Adrenal gland (tissue), 9 donors: ENCODE measurements at regions not wholly inside any gene's neighbourhood (a gene's known extent, or its start where the extent isn't known, plus 50 kb on each side); places are given as distances from the start of the nearest gene placed in this dataset.

ENCODE experiments used
- DNase-seq, 7 donors: peaks; one replicate each; pipeline ENCODE4 v3.0.0-alpha.2; 2019 to 2020
- H3K27ac ChIP-seq, 5 donors: fragments of 200-600 bp; sonication (generic) in 4 of 5; 1 replicate in 3 of 5; 2 replicates in 2 of 5; pipeline versions ENCODE4 v1.5.1 to v1.8.0; 2016 to 2020; ENCODE audit warnings: mild to moderate bottlenecking in 1 of 5
- H3K27me3 ChIP-seq: fragments of 200-600 bp; 2 replicates; pipeline ENCODE4 v1.8.0; 2021
- H3K36me3 ChIP-seq, 2 donors: fragments of 200-600 bp; replicated peaks in 1 of 2; 1 replicate in 1 of 2; 2 replicates in 1 of 2; pipeline versions ENCODE4 v1.5.1 to v1.8.0; 2018 to 2022
- H3K4me1 ChIP-seq, 2 donors: fragments of 200-600 bp; replicated peaks in 1 of 2; 1 replicate in 1 of 2; 2 replicates in 1 of 2; pipeline versions ENCODE4 v1.5.1 to v1.8.0; 2018 to 2021
- H3K4me3 ChIP-seq, 4 donors: fragments of 200-600 bp; sonication (generic) in 3 of 4; one replicate each; pipeline ENCODE4 v1.5.1; 2016 to 2018
- H3K9me3 ChIP-seq, 3 donors: fragments of 200-600 bp; sonication (generic) in 1 of 3; replicated peaks in 1 of 3; 1 replicate in 2 of 3; 2 replicates in 1 of 3; pipeline versions ENCODE4 v1.5.1 to v1.8.0; 2016 to 2021
- POLR2A ChIP-seq, 2 donors: fragments of 450-650 bp; IDR thresholded peaks; one replicate each; pipeline ENCODE4 v1.6.1; 2017; ENCODE audit warnings: antibody characterized with exemption in 2 of 2, mild to moderate bottlenecking in 2 of 2, moderate library complexity in 1 of 2
- WGBS, 4 donors: extraction: QIAGEN DNeasy Blood & Tissue Kit in 2 of 4; methylation state at CpG; one replicate each; pipeline versions ENCODE4 v1.1.5 to v1.1.7; 2013 to 2017; 5-methylcytosine and 5-hydroxymethylcytosine counted together
- intact Hi-C, 2 donors: fragments of 100-400 bp; cut with DNase I; formaldehyde crosslinking; loops; one replicate each; pipeline versions ENCODE4 v1.14.1 to v1.15.0; 2022 to 2023
- TF ChIP-seq, protein P1 (sequence below), 6 experiments: fragments of 450-650 bp in 4 of 6; fragments of 200-600 bp in 2 of 6; sonication (generic) in 1 of 6; IDR thresholded peaks; 1 replicate in 5 of 6; 2 replicates in 1 of 6; pipeline versions ENCODE4 v1.5.1 to v1.8.0; 2016 to 2021; ENCODE audit warnings: antibody characterized with exemption in 6 of 6, mild to moderate bottlenecking in 2 of 6, moderate library complexity in 1 of 6
- donor health status: healthy with polysubstance abuse.
- donor health status: Bipolar disorder and iron deficiency.
- donor health status: DM: yes; HTN: yes; CAD: no.
- donor health status: DM: no; HTN: no; CAD: no.
- donor health status: DM: no; HTN: no; CAD: no.

DNA sequence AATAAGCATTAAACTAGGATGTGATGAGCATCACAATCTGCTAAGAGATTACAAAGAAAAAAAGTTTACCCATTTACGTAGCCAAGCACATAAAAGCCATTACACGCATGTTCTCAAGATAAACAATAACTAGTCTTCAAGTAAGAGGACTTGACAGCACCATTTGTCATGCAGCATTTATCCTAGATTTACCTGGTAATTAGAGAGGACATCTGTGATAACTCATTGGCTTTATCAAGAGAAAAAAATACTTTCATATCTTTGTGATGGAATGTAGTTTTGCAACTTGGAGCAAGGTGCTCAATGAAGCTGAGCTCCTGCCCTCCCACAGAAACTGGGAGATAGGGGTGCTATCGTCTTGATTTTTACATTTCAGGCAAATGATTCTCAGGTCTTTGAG is 1023.7 kb downstream of the FSCB start:
- 61 to 71% (median 66%) methylated on average over 3 of the region's 3 CpGs for WGBS, 4 donors
- no peak for TF ChIP-seq POLR2A (IDR thresholded peaks at IDR 0.05)
- TF ChIP-seq, protein P1, sequence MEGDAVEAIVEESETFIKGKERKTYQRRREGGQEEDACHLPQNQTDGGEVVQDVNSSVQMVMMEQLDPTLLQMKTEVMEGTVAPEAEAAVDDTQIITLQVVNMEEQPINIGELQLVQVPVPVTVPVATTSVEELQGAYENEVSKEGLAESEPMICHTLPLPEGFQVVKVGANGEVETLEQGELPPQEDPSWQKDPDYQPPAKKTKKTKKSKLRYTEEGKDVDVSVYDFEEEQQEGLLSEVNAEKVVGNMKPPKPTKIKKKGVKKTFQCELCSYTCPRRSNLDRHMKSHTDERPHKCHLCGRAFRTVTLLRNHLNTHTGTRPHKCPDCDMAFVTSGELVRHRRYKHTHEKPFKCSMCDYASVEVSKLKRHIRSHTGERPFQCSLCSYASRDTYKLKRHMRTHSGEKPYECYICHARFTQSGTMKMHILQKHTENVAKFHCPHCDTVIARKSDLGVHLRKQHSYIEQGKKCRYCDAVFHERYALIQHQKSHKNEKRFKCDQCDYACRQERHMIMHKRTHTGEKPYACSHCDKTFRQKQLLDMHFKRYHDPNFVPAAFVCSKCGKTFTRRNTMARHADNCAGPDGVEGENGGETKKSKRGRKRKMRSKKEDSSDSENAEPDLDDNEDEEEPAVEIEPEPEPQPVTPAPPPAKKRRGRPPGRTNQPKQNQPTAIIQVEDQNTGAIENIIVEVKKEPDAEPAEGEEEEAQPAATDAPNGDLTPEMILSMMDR (IDR thresholded peaks at IDR 0.05) = no peak
- no peak for DNase-seq
- intact Hi-C loops = no loop called here
- H3K4me1 ChIP-seq = no peaks in the 10 kb centered on the region
- H3K27me3 ChIP-seq = no peaks in the 10 kb centered on the region
- H3K27ac ChIP-seq = no peak overlapping the region
- no peaks in the 10 kb centered on the region for H3K9me3 ChIP-seq
- H3K4me3 ChIP-seq = no peak overlapping the region
- H3K36me3 ChIP-seq = no peaks in the 10 kb centered on the region

DNA sequence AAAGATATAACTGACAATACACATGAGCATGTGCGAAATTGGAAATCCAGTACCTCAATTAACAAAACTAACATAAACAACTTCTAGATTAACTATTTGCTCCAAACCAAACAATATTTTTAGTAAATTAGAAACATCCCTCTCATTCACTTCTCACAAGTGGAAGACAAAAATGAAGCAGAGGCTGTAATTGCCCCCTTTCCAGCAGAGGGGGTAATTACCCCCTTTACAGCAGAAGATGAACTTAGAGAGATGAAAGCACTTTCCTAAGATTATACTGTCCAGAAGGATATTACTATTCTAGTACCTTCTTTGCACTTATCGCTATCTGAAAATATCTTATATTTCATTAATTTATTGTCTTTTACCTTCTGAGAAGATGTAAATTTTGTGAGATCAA is 1025.2 kb downstream of the FSCB start:
- H3K4me1 ChIP-seq = no peaks in the 10 kb centered on the region
- H3K27me3 ChIP-seq = no peaks in the 10 kb centered on the region
- TF ChIP-seq, protein P1 (IDR thresholded peaks at IDR 0.05) = no peak
- TF ChIP-seq POLR2A (IDR thresholded peaks at IDR 0.05) = no peak
- no peak overlapping the region for H3K27ac ChIP-seq
- H3K4me3 ChIP-seq = no peak overlapping the region
- H3K36me3 ChIP-seq = no peaks in the 10 kb centered on the region
- DNase-seq = no peak
- intact Hi-C loops = no loop called here
- H3K9me3 ChIP-seq = no peaks in the 10 kb centered on the region
- WGBS, 4 donors = 87 to 93% (median 92%) methylated on average over 2 of the region's 2 CpGs

DNA sequence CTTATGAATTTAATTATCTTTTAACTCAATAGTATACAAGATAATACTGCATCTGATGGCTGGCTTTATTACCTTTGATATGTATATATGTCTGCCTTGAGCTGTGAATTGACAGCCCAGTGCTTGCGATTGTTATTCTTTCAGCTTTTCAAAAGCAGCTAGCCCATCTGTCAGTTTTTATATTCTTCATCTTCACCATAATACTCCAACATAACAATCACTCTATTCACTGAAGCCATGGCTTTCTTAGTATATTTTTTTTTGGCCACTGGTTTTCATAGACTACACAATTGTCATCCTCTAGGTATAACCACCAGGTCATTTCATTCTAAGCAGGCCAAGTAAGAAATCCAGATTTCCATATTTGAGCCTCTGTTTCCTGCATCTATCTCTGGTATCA is 1026.1 kb downstream of the FSCB start:
- Histone ChIP-seq H3K9me3 (no peaks in the 10 kb centered on the region), H3K36me3 (no peaks in the 10 kb centered on the region), H3K27ac (no peak overlapping the region), H3K27me3 (no peaks in the 10 kb centered on the region), H3K4me3 (no peak overlapping the region), H3K4me1 (no peaks in the 10 kb centered on the region)
- 86 to 95% (median 92%) methylated on average over 1 of the region's 1 CpG for WGBS, 4 donors
- TF ChIP-seq, protein P1 (IDR thresholded peaks at IDR 0.05) = no peak
- no peak for TF ChIP-seq POLR2A (IDR thresholded peaks at IDR 0.05)
- DNase-seq = no peak
- intact Hi-C loops = no loop called here

DNA sequence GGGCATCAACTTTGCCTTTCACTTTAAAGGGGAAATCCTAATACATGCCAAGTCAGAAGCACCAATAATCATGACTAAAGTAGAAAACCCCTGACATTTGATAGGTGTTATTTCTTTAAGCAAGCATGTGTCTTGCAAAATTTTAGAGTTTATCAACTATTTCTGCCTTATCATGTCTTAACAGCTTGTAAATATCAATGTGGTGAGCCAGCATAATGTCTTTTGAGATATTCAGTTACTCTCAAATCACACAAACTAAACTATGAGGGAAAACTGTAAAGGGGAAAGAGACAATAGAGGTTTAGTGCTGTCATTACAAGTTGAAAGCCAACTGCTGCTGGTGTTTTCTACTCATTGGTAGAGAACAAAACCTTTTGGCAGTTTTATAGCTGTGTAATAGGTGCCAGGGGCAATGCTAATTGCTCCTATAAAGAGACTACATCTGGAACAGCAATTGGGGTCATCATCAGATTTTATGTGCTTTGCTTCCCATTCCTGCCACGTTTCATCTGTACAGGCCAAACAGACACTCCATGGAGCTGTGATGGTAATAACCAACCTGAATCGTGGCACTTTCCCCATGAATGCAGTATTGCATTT is 1027.4 kb downstream of the FSCB start:
- no peaks in the 10 kb centered on the region for H3K9me3 ChIP-seq
- WGBS, 4 donors = 47 to 71% (median 65%) methylated on average over 2 of the region's 2 CpGs
- no peak overlapping the region for H3K27ac ChIP-seq
- no peak overlapping the region for H3K4me3 ChIP-seq
- DNase-seq = no peak
- intact Hi-C loops = no loop called here
- H3K27me3 ChIP-seq = no peaks in the 10 kb centered on the region
- H3K4me1 ChIP-seq = no peaks in the 10 kb centered on the region
- H3K36me3 ChIP-seq = no peaks in the 10 kb centered on the region
- no peak for TF ChIP-seq POLR2A (IDR thresholded peaks at IDR 0.05)
- TF ChIP-seq, protein P1 (IDR thresholded peaks at IDR 0.05) = no peak
